ENCODE measurements at regions not wholly inside any gene's neighbourhood (a gene's known extent, or its start where the extent isn't known, plus 50 kb on each side); places are given as distances from the start of the nearest gene placed in this dataset.

GRCh38 chr20:16209951-16210361 is 363.3 kb downstream of the KIF16B start:
- in situ Hi-C loops (cut with HindIII; ENCODE audit: low sequenced_read_pairs) = no loop called here
- DNase-seq (ENCODE audit: low read depth, low spot score) = peak; percentile 5
- no peak for TF ChIP-seq CTCF (IDR thresholded peaks at IDR 0.05; ENCODE audit: low read depth, low read length)
- no peak overlapping the region for H3K4me3 ChIP-seq (ENCODE audit: low read depth, low read length)

- no peak overlapping the region for H3K4me3 ChIP-seq (ENCODE audit: low read depth, low read length)
- DNase-seq (ENCODE audit: low read depth, low spot score) = no peak
- in situ Hi-C loops (cut with HindIII; ENCODE audit: low sequenced_read_pairs) = no loop called here
- no peak for TF ChIP-seq CTCF (IDR thresholded peaks at IDR 0.05; ENCODE audit: low read depth, low read length)
These were observed 363.9 kb downstream of the KIF16B start for GRCh38 chr20:16209357-16209756.

DNA sequence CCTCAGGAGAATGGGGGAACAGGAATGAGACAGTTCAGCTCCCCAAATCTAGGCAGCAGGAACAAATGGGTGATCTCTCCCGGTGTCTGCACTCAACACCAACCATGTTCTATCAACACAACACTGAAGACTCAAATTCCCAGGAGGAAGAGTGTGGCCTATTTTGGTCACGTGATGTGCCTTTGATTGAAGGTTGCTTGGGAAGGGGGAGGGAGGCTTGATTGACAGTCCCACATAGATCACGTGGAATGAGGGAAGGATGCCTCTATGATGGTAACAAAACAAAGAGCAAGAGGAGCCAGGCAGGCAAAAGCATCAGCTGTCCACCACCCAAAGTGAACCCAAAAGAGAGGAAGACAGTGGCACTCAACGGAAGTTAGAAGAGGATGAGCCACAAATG is 364.8 kb downstream of the KIF16B start:
- in situ Hi-C loops (cut with HindIII; ENCODE audit: low sequenced_read_pairs) = no loop called here
- no peak overlapping the region for H3K4me3 ChIP-seq (ENCODE audit: low read depth, low read length)
- DNase-seq (ENCODE audit: low read depth, low spot score) = no peak
- no peak for TF ChIP-seq CTCF (IDR thresholded peaks at IDR 0.05; ENCODE audit: low read depth, low read length)

DNA sequence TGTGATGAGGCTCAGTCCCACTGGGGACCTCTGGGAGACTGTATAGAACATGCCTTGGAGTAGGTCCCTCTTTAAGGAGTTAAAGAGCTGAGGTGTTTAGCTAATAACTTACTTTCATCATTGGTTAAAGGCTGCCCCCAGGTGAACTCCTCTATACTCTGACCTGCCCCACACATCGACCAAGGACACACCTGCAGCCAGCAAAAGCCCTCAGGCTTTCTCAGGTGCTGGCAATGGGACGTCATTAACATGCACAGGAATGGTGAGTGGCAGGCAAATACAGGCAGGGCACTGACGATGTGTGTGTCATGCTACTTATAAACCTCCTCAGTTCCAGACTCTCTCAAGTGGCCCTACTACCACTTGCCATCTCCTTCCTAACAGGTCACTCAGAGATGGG is 366.4 kb downstream of the KIF16B start:
- no peak for TF ChIP-seq CTCF (IDR thresholded peaks at IDR 0.05; ENCODE audit: low read depth, low read length)
- H3K4me3 ChIP-seq (ENCODE audit: low read depth, low read length) = no peak overlapping the region
- DNase-seq (ENCODE audit: low read depth, low spot score) = no peak
- in situ Hi-C loops (cut with HindIII; ENCODE audit: low sequenced_read_pairs) = no loop called here

DNA sequence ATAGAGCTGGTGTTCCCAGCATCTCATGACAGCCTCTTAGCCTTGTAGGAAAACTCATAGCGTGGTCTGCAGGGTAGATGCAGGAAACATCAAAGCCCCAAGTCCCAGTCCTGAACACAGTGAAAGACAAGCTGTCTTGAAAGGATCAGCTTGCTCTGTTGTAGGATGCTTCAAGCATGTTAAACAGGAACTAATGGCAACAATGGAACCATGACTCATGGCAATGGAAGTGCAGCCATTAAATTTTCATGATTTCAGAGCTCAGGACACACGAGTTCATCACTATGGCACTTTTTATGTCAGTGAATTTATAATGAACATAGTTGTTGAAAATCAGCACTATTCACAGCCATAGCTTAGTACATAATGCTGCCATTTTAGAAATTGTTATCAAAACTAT is 367.7 kb downstream of the KIF16B start:
- no peak for TF ChIP-seq CTCF (IDR thresholded peaks at IDR 0.05; ENCODE audit: low read depth, low read length)
- peak; percentile 9 for DNase-seq (ENCODE audit: low read depth, low spot score)
- in situ Hi-C loops (cut with HindIII; ENCODE audit: low sequenced_read_pairs) = no loop called here
- no peak overlapping the region for H3K4me3 ChIP-seq (ENCODE audit: low read depth, low read length)

GRCh38 chr20:16203096-16203495 is 370.2 kb downstream of the KIF16B start:
- no peak for DNase-seq (ENCODE audit: low read depth, low spot score)
- in situ Hi-C loops (cut with HindIII; ENCODE audit: low sequenced_read_pairs) = no loop called here
- TF ChIP-seq CTCF (IDR thresholded peaks at IDR 0.05; ENCODE audit: low read depth, low read length) = no peak
- no peak overlapping the region for H3K4me3 ChIP-seq (ENCODE audit: low read depth, low read length)

DNA sequence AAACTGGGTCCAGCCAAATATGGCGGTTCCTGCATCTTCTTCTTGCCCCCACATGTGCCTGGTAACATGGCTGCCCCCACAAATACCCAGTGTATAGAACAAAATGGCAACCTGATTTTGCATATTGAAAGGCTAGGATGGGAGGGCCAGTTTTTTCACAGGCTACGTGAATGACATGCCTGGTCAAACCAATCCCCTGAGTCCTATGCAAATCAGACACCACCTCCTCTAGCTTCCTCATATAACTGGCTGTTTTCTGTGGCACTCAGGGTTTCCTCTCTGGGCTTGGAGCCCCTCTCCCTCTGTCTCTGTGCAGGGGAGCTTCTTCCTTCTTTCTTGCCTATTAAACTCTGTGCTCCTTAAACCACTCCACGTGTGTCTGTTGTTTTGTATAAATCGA is 372.1 kb downstream of the KIF16B start:
- in situ Hi-C loops (cut with HindIII; ENCODE audit: low sequenced_read_pairs) = no loop called here
- no peak for DNase-seq (ENCODE audit: low read depth, low spot score)
- H3K4me3 ChIP-seq (ENCODE audit: low read depth, low read length) = no peak overlapping the region
- no peak for TF ChIP-seq CTCF (IDR thresholded peaks at IDR 0.05; ENCODE audit: low read depth, low read length)

Measured in astrocyte of the spinal cord (primary cell).